ENCODE measurements at regions not wholly inside any gene's neighbourhood (a gene's known extent, or its start where the extent isn't known, plus 50 kb on each side); places are given as distances from the start of the nearest gene placed in this dataset.

- TF ChIP-seq CTCF (IDR thresholded peaks at IDR 0.05; ENCODE audit: unreplicated experiment) = no peak
- Mint-ChIP-seq H3K4me3 (ENCODE audit: low read depth) (no peak overlapping the region), H3K27ac (no peak overlapping the region), H3K27me3 (no peaks in the 10 kb centered on the region), H3K9me3 (ENCODE audit: low read depth) (peaks cover 24% of the 10 kb centered on the region), H3K36me3 (ENCODE audit: insufficient read depth) (peaks cover 8% of the 10 kb centered on the region), H3K4me1 (ENCODE audit: low read depth) (peaks cover 1% of the 10 kb centered on the region)
- DNase-seq (ENCODE audit: low spot score, unreplicated experiment) = no peak
Measured at GRCh38 chr6:170000071-170000843, 248.8 kb downstream of the ERMARD start.

- DNase-seq (ENCODE audit: low spot score, unreplicated experiment) = no peak
- Mint-ChIP-seq H3K27ac (no peak overlapping the region), H3K4me1 (ENCODE audit: low read depth) (no peaks in the 10 kb centered on the region), H3K9me3 (ENCODE audit: low read depth) (peaks cover 22% of the 10 kb centered on the region), H3K4me3 (ENCODE audit: low read depth) (no peak overlapping the region), H3K36me3 (ENCODE audit: insufficient read depth) (peaks cover 6% of the 10 kb centered on the region), H3K27me3 (no peaks in the 10 kb centered on the region)
- TF ChIP-seq CTCF (IDR thresholded peaks at IDR 0.05; ENCODE audit: unreplicated experiment) = no peak
Measured at GRCh38 chr6:169999367-169999766, 247.9 kb downstream of the ERMARD start.

GRCh38 chr6:169998457-169998856 is 247.0 kb downstream of the ERMARD start:
- Mint-ChIP-seq H3K36me3 (ENCODE audit: insufficient read depth) (peaks cover 5% of the 10 kb centered on the region), H3K9me3 (ENCODE audit: low read depth) (peaks cover 15% of the 10 kb centered on the region), H3K27ac (no peak overlapping the region), H3K4me1 (ENCODE audit: low read depth) (no peaks in the 10 kb centered on the region), H3K27me3 (no peaks in the 10 kb centered on the region), H3K4me3 (ENCODE audit: low read depth) (no peak overlapping the region)
- no peak for TF ChIP-seq CTCF (IDR thresholded peaks at IDR 0.05; ENCODE audit: unreplicated experiment)
- DNase-seq (ENCODE audit: low spot score, unreplicated experiment) = no peak

- Mint-ChIP-seq H3K27me3 (no peaks in the 10 kb centered on the region), H3K36me3 (ENCODE audit: insufficient read depth) (peaks cover 5% of the 10 kb centered on the region), H3K4me1 (ENCODE audit: low read depth) (no peaks in the 10 kb centered on the region), H3K9me3 (ENCODE audit: low read depth) (peaks cover 12% of the 10 kb centered on the region), H3K27ac (no peak overlapping the region), H3K4me3 (ENCODE audit: low read depth) (no peak overlapping the region)
- DNase-seq (ENCODE audit: low spot score, unreplicated experiment) = no peak
- TF ChIP-seq CTCF (IDR thresholded peaks at IDR 0.05; ENCODE audit: unreplicated experiment) = no peak
Measured at GRCh38 chr6:169997930-169998218, 246.5 kb downstream of the ERMARD start.

GRCh38 chr6:169997187-169997929 is 245.9 kb downstream of the ERMARD start:
- H3K27me3 Mint-ChIP-seq = no peaks in the 10 kb centered on the region
- peaks cover 2% of the 10 kb centered on the region for H3K36me3 Mint-ChIP-seq (ENCODE audit: insufficient read depth)
- H3K27ac Mint-ChIP-seq = no peak overlapping the region
- no peak for TF ChIP-seq CTCF (IDR thresholded peaks at IDR 0.05; ENCODE audit: unreplicated experiment)
- peaks cover 9% of the 10 kb centered on the region for H3K9me3 Mint-ChIP-seq (ENCODE audit: low read depth)
- no peaks in the 10 kb centered on the region for H3K4me1 Mint-ChIP-seq (ENCODE audit: low read depth)
- no peak overlapping the region for H3K4me3 Mint-ChIP-seq (ENCODE audit: low read depth)
- no peak for DNase-seq (ENCODE audit: low spot score, unreplicated experiment)
